HG02981 (cell line): ENCODE measurements at regions not wholly inside any gene's neighbourhood (a gene's known extent, or its start where the extent isn't known, plus 50 kb on each side); places are given as distances from the start of the nearest gene placed in this dataset.
"Not testable (repeated sequence)": the region's sequence is repeated elsewhere in the genome, so short reads cannot be mapped to it uniquely, and the experiment has no call there.

Experiments used
- ATAC-seq: cut with Tn5 transposase; IDR thresholded peaks from one replicate; pipeline ENCODE4 v1.9.1; 2021; ENCODE audit warnings: mild to moderate bottlenecking, moderate library complexity; ENCODE audit not compliant: unreplicated experiment

DNA sequence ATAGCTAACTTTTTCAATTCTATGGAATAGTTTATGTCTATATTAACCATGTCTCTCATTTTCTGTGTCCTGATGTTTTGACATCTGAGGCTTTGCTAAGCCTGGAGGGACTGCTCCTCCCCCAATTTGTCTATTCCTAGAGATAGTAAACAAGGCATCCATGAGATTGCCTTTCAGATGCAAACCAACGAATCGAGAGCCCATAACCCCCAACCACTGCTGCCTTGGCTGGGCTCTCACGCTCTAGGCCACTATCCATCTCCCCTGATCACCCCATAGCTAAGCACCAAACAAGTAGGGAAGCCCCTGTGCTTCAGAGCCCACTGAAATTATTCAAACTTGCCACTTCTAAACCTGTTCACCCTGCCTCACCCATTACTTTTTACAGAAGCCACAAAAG, 437.7 kb downstream of the SETD4 start:
- no peak for ATAC-seq

DNA sequence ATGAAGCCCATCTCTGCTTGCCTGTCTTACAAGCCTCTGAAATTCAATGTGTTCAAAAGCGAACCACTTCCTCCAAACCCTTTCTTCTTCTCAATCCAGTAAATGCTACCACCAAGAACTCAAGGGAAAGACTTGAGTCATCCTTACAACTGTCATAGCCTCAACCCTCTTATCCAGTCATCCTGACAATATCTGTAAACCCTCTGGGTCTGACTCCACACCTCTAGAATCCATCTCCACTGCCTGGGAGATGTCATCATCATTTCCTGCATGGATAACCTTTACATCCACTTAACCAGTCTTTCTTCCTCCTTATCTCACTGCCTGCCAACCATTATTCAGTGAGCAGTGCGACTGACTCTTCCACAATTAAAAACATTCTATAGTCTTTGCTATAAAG, 441.1 kb downstream of the SETD4 start:
- ATAC-seq, result no peak

DNA sequence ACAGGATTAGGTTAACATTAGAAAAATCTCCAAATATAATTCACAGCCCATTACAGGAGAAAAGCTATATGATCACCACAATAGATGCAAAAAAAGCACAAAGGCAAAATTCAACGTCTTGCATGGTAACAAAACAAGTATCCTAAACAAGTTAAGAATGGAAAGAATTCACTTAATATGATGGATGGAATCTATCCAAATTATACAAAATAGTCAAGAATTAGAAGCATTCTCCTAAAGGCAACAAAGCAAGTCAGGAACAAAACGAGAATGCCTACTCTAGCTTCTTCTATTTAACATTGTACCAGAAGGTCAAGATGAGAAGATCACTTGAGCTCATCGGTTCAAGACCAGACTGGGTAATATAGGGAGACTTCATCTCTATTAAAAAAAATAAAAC, 442.8 kb downstream of the SETD4 start:
- no peak for ATAC-seq

DNA sequence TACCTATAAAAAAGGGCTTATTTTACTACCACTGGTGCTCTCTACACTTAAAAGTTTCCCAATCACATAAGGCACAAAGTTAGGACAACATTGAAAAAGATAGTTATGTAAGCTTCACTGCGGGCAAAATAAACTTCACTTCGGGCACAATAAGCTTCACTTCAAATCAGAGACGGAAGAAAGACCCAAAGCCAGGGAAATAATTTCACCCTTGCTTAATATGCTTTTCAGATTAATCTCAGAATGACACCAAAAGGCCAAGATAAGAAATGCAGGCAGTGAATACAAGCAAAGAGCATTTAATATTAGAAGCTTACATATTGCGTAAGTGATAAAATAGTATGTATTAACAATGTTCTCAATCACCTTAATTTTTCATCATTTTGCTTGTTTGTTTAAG, 444.2 kb downstream of the SETD4 start:
- no peak for ATAC-seq

DNA sequence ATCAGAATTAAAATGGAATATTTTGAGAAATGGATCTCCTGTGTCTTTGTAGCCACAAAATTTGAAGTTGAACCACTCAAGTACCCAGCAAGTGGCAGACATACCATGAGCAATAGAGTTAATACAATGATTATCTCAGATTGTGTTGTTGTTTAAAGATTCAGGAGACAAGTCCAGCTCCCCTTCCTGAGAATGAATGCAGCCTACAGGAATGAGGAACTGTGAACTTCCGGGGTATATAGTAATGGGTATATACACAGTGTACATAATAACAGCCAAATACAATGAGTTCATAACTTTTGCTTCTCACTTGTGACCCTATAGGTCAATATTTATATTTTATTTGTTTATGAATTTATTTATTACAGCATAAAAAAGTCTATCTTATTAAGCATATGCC, 445.0 kb downstream of the SETD4 start:
- ATAC-seq, result no peak

DNA sequence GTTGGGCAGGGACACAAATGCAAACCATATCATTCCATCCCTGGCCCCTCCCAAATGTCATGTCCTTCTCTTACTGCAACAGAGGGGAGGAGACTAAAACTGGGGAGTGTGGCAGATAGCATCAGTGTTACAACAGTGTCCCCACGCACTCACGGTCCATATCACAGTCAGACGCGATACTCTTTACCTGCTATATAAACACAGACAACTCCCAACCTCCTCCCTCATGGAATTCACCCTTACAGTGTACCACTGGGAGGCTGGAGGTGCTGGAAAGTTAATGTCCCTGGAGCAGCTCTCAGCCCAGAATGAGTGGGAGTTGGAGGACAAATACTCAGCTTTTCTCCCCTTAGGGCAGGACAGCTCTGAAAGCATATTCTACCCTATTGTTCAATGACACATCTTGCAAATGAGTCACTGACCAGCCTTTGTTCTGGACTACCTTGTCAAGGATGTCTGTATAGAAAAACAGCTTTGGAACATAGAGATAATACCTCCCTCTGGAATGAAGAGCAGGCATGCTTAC, 445.9 kb downstream of the SETD4 start:
- no peak for ATAC-seq

DNA sequence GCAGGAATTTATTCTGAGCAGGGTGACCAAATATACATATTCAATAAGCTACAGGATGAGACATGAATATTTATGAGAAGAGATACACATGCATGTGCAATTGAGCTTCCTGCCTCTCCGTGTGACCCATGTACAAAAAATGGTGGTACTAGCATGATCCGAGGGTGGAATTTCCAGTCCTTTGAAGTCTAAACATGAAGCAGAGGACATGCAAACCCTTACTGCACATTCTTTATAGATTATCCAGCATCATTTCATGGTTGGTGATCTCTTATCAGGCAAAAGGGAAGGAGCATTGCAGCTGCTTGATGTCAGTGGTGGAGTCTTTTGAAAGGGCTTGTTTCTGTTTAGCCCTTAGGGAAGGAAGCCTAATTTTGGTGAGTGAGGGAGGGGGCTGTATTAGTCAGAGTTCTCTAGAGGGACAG, 448.6 kb downstream of the SETD4 start:
- no peak for ATAC-seq

DNA sequence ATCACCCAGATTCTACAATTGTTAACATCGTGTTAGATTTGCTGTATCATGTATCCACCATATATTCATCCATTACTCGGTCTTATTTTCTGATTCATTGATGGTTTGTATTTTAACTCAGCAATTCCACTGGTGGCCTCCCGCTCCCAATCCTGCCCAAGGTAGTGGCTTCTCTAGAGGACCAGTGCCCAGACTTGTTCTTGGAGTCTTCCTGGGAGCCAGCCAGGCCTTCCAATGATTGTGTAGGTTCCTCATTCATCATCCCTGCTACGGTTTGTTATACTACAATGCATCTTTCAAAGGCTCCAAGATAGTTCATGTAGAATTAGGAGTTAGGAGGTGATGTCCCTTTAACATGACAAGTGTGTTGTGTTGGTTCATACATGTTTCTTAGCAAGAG, 451.1 kb downstream of the SETD4 start:
- no peak for ATAC-seq

DNA sequence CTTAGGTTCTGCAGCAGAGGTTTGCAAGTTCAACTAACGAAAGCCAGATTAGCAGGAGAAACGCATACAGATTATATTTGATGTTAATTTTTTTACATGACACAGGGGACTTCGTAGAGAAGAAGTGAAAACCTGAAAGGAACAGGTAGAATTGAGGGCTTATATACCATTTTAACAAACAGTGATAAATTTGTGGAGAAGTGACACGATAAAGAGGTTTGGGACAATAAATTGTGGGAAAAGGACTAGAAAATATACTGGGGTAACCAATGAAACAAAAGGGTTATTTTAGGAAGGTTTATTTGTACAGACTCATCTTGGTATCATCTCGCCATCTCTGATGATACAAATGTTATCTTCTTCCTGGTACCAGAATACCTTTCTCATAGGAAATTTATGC, 452.9 kb downstream of the SETD4 start:
- ATAC-seq, result no peak

DNA sequence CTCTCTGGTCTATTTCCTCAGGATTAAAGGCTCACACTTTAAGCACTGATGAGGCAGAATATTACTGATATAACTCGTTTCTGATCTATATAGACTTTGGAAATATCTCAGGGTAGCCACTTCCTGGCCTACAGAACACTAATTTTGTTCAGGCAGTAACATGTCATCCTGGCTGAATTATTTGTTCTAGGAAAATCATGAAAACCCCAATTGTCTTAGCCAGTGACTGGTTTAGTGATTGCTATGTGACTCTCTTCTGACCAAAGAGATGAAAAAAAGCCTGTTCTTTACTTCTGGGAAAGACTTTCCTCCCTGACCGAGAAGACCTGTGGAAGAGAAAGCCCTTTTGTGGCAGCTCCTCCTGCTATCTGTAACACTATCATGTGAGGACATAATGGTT, 453.7 kb downstream of the SETD4 start:
- ATAC-seq, result no peak

DNA sequence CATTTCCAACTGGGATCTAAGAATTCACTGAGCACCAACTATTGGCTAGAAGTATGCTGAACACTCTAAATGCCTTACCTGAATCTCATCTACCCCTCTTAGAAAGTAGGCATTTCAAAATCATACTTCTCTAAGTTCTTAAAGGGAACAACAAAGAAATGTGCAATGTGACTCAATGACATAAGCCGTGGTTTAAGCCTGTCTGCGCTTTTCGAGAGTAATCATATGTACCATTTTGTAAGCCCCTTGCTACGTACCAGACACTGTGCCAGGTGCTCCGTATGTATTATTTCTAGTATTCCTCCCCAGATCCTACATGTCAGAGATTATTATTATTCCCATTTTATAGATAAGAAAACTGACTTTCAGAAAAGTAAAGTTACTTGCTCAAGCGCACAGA, 454.2 kb downstream of the SETD4 start:
- no peak for ATAC-seq

DNA sequence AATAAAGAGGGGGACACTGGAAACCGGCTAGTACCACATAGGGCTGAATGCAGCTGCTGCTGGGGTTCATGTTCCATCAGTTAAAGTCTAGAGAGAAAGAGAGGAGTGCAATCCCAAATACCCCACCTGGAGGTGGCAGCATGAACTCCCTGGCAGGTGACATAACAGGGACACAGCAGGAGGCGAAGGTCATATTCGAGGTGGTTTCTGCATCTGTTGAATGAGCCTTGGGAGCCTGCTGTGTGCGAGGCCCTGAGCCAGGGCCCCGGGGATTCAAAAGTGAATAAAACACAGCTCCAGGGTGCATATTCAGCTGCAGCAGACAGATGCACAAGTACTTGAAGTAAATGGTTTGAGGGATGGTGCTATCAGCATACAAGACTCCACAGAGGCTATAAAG, 456.8 kb downstream of the SETD4 start:
- ATAC-seq, result no peak

DNA sequence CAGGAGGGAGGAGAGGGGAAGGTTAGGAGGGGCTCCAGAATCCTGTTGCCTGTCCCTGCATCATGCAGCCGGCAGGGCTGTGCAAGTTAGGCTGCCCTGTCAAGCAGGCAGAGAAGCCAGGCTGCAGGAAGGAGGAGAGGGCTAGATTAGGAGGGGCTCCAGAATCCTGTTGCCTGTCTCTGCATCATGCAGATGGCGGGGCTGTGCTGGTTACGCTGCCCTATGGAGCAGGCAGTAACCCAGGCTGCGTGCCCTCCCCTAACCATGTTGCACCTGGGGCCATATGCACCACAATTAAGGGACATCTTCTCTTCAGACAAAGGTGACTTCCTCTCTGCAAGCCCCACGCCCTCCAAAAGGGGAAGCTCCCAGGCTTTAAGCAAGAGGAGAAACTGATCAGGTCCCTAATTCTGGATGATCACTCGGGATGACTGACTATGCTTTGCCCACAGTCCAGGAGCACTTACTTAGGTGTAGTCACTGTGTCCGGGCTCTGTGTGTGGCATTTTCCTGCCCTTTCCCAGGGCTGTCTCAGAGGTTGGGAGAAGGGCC, 457.4 kb downstream of the SETD4 start:
- no peak for ATAC-seq

DNA sequence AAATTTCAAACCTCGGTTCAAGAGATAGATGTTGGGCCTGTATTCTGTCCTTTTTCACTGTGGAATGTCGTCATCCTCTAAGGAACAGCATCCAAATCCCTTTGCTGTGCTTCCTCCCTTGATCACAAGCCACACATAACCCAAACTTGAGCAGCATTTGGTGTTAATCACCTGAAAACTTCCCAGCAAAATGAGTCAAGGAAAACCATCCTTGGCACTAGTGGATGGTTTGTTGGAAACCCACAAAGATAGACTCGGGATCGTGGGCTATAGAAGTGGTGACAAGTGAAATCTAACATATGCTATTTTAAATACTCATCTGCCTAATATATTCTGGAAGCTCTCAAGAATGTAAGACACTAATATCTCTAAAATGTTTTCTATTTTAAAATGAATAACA, 459.1 kb downstream of the SETD4 start:
- ATAC-seq, result no peak

DNA sequence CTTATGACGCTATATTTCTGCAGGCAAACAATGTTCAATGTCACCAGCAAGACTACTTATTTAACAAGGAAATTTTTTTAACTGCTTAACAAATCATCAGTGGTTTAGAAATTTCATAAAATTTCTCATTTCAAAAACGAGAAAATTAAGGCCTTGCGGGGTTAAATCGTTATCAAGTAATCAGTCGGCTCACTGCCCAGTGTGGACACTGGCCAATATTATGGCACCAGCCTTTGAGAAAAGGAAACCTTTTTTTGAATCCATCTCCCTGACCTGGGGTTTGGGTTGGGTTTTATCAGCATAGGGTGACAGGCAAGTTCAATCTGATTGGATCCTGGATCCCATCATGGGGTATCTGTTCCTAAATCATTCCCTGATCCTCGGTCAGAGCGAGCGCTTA, 461.2 kb downstream of the SETD4 start:
- ATAC-seq, result no peak

DNA sequence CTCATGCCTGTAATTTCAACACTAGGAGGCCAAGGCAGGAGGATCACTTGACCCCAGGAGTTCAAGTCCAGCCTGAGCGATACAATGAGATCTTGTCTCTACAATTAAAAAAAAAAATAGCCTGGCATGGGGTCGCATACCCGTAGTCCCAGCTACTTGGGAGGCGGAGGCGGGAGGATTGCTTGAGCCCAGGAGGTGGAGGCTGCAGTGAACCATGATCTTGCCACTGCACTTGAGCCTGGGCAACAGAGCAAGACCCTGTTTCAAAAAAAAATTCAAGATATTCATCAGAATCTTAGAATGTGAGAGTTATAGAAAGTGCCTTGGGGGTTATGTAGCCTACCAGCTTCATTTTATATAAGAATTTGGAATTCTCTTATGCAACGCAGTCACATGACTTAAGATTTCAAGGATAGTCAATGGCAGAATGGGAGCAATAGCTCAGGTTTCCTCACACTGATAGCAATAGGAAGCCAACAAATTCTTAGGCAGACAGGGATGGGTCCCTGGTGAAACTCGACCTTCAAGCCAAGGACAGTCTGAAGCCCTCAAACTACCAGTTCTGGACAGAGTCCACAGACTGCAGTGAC, 462.5 kb downstream of the SETD4 start:
- no peak for ATAC-seq

DNA sequence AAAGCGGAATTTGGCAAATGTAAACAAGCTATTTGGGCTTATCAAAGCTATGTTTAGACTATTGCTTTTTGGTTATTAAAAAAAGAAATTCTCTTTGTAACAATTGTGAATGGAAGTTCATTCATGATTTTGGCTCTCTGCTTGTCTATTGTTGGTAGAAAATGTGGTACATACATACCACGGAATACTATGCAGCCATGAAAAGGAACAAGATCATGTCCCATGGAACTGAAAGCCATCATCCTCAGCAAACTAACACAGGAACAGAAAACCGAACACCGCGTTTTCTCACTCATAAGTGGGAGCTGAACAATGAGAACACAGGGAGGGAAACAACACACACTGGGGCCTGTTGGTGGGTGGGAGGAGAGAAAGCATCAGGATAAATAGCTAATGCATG, 465.4 kb downstream of the SETD4 start:
- no peak for ATAC-seq

DNA sequence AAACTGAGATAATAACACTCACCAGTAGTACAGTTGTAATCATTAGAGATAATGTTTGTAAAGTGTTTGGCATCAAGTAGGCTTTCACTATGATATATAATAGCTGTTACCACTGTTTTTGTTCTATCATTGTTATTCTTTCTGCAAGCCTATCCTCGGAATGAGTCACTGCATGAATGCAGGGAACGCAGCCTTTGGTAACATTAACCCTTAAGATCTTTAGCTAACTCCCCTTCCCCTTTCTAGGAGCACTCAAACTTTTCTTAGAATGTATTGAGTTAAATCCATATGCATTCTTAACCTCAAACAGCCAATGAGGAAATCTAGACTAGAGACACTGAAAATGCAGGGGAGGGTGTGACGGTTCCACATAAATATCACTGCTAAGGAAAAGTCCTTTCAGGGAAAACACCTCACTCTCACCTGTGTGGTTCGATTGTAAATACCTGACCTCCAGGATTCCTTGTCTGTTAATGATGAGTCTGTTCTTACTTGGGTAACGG, 467.3 kb downstream of the SETD4 start:
- ATAC-seq, result no peak

DNA sequence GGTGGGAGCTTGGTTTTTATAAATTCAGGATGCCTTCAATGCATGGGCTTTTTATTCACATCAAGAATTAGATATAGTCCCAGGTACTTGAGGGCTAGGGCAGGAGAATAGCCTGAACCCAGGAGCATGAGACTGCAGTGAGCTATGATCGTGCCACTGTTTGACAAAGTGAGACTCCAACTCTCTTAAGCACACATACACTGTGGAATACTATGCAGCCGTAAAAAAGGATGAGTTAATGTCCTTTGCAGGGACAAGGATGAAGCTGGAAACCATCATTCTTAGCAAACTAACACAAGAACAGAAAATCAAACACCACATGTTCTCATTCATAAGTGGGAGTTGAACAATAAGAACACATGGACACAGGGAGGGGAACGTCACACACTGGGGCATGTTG, 470.0 kb downstream of the SETD4 start:
- ATAC-seq, result not testable (repeated sequence)

DNA sequence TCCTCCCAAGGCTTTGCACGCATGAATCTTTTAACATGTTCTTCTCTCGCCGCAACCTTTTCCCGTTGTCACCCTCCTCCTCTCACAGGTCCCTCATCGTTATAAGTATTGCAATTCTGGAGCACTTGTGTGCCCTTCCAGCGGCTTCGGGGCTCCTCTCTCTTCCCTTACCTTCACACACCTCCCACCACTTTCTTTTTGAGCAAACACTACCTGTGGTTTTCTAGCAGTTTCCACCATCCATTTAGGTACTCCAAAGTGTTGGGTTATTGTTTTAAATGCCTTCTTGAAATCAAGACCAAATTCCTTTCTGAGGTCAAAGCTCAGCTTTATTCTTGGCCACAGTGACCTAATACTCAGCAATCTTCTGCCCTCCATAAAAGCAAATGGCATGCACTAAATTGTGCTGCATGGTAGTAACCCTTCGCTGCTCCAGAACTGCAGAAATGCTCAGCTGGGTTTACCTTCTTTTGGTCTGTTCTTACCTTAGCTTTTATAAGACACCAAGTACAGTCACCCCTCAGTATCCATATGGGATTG, 472.4 kb downstream of the SETD4 start:
- no peak for ATAC-seq

DNA sequence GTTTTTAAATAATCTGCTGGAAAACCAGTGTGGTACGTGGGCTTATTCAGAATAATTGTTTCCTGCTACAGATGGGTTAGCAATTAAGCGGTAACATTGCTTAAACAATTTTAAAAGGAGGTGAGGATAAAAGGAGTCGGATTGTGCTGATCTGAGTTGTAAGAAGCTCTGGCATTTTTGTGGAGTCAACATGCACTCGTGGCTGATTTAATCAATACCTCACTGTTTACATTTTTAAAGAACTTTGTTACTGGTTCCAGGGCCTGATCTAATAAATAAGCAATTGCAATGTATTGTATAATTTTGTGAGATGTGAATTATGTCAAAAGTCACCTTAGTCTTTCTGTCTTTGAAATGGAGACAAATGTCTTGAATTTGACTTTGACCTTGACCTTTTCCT, 474.0 kb downstream of the SETD4 start:
- ATAC-seq, result no peak

DNA sequence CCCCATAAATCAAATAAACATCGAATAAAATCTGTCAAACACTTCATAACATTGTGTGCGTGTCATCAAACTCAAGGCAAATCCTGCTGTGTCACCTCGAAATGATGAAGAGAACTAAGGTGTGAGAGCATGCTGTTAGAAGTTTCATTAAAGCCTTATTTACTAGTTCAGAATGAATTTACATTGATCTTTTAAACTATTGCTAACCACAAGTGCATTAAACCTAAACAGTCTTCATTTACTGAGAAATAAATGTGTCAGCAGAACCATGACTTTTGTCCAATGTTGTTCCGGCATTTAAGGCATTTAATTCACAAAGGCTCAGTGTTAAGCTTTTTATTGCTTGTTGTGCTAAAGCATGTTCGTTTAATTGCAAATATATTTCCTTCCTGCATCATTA, 474.4 kb downstream of the SETD4 start:
- no peak for ATAC-seq

DNA sequence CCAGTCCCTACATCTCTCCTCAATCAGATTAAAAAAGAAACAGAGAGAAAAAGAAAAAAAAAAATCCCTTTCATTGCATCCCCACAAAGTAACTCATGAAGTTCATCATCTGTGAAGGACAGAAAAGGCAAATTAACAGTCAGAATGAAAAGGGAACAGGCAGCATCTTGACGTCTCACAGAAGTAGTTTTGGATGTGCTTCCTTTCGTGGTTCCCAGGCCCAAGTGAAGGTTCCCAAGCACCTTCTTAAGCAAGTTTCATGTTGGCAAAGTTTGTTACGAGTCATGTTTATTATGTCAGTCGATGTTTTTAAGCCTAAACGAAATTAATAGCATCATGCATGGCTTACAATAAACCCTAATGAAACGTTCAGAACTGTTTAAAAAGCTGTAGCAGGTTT, 475.2 kb downstream of the SETD4 start:
- ATAC-seq, result no peak
